ENCODE measurements at regions not wholly inside any gene's neighbourhood (a gene's known extent, or its start where the extent isn't known, plus 50 kb on each side); places are given as distances from the start of the nearest gene placed in this dataset.

GRCh38 chr13:76725211-76725610 is 161.0 kb downstream of the KCTD12 start:
- H3K27me3 ChIP-seq (ENCODE audit: control insufficient read depth, insufficient read depth, low read length) = no peaks in the 10 kb centered on the region
- CTCF ChIA-PET = no interaction called here
- H3K4me1 ChIP-seq (ENCODE audit: control insufficient read depth, insufficient read depth, low read length) = no peaks in the 10 kb centered on the region
- DNase-seq (ENCODE audit: low read depth, low spot score) (no peak), ATAC-seq (no peak)
- H3K4me3 ChIP-seq (ENCODE audit: low read depth in 2 of 2, low read length in 2 of 2) = no peak overlapping the region
- in situ Hi-C loops (cut with HindIII; ENCODE audit: low pct_unique_long_range_greater_than_20kb, low sequenced_read_pairs) (no loop called here), intact Hi-C loops (cut with micrococcal nuclease; ENCODE audit: unreplicated experiment) (no loop called here)
- H3K9me3 ChIP-seq (ENCODE audit: control insufficient read depth, insufficient read depth, low read depth, low read length) = no peaks in the 10 kb centered on the region
- H3K27ac ChIP-seq (ENCODE audit: low read length) = no peak overlapping the region
- TF ChIP-seq, protein P1, sequence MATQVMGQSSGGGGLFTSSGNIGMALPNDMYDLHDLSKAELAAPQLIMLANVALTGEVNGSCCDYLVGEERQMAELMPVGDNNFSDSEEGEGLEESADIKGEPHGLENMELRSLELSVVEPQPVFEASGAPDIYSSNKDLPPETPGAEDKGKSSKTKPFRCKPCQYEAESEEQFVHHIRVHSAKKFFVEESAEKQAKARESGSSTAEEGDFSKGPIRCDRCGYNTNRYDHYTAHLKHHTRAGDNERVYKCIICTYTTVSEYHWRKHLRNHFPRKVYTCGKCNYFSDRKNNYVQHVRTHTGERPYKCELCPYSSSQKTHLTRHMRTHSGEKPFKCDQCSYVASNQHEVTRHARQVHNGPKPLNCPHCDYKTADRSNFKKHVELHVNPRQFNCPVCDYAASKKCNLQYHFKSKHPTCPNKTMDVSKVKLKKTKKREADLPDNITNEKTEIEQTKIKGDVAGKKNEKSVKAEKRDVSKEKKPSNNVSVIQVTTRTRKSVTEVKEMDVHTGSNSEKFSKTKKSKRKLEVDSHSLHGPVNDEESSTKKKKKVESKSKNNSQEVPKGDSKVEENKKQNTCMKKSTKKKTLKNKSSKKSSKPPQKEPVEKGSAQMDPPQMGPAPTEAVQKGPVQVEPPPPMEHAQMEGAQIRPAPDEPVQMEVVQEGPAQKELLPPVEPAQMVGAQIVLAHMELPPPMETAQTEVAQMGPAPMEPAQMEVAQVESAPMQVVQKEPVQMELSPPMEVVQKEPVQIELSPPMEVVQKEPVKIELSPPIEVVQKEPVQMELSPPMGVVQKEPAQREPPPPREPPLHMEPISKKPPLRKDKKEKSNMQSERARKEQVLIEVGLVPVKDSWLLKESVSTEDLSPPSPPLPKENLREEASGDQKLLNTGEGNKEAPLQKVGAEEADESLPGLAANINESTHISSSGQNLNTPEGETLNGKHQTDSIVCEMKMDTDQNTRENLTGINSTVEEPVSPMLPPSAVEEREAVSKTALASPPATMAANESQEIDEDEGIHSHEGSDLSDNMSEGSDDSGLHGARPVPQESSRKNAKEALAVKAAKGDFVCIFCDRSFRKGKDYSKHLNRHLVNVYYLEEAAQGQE (IDR thresholded peaks at IDR 0.05; ENCODE audit: insufficient read depth in 1 of 2, low read depth in 2 of 2, low read length in 1 of 2) = no peak
- TF ChIP-seq SIN3A (IDR thresholded peaks at IDR 0.05; ENCODE audit: borderline replicate concordance, insufficient read depth, low read depth, low read length) = no peak
- no peak for TF ChIP-seq POLR2AphosphoS5 (IDR thresholded peaks at IDR 0.05; ENCODE audit: low read depth, low read length)
- no peak for TF ChIP-seq TCF7L2 (IDR thresholded peaks at IDR 0.05; ENCODE audit: low read depth, low read length)
- no peak for TF ChIP-seq CTCF (IDR thresholded peaks at IDR 0.05)
- H3K36me3 ChIP-seq (ENCODE audit: control insufficient read depth, insufficient read depth, low read length) = no peaks in the 10 kb centered on the region
- POLR2A ChIA-PET = no interaction called here
- no TSS peak for BruUV-seq (replicated peaks)

DNA sequence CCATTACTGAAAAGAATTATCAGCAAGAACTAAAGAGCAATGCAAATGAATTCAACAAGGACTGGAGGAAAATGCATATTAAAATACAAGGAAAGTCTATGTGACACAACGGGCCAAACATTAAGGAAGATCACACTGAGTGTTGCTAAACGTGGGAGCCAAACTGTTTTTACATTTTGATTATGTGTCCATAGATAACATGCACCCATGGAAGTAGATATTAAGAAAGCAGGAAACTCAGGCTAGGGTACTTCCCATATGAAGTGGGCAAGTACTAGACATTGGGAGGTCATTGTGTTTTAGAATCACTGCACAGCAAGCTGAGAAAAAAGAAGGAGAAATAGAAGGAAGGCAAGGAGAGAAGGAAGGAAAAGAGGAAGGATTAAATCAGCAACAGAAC is 161.8 kb downstream of the KCTD12 start:
- POLR2A ChIA-PET = no interaction called here
- H3K4me3 ChIP-seq (ENCODE audit: low read depth in 2 of 2, low read length in 2 of 2) = no peak overlapping the region
- H3K36me3 ChIP-seq (ENCODE audit: control insufficient read depth, insufficient read depth, low read length) = no peaks in the 10 kb centered on the region
- intact Hi-C loops (cut with micrococcal nuclease; ENCODE audit: unreplicated experiment) = no loop called here
- in situ Hi-C loops (cut with HindIII; ENCODE audit: low pct_unique_long_range_greater_than_20kb, low sequenced_read_pairs) = no loop called here
- no peaks in the 10 kb centered on the region for H3K9me3 ChIP-seq (ENCODE audit: control insufficient read depth, insufficient read depth, low read depth, low read length)
- H3K27me3 ChIP-seq (ENCODE audit: control insufficient read depth, insufficient read depth, low read length) = no peaks in the 10 kb centered on the region
- BruUV-seq (replicated peaks) = no TSS peak
- H3K27ac ChIP-seq (ENCODE audit: low read length) = no peak overlapping the region
- H3K4me1 ChIP-seq (ENCODE audit: control insufficient read depth, insufficient read depth, low read length) = no peaks in the 10 kb centered on the region
- no peak for DNase-seq (ENCODE audit: low read depth, low spot score)
- no peak for ATAC-seq
- TF ChIP-seq, protein P1 (IDR thresholded peaks at IDR 0.05; ENCODE audit: insufficient read depth in 1 of 2, low read depth in 2 of 2, low read length in 1 of 2) = no peak
- TF ChIP-seq CTCF (IDR thresholded peaks at IDR 0.05) = no peak
- no peak for TF ChIP-seq SIN3A (IDR thresholded peaks at IDR 0.05; ENCODE audit: borderline replicate concordance, insufficient read depth, low read depth, low read length)
- TF ChIP-seq POLR2AphosphoS5 (IDR thresholded peaks at IDR 0.05; ENCODE audit: low read depth, low read length) = no peak
- no peak for TF ChIP-seq TCF7L2 (IDR thresholded peaks at IDR 0.05; ENCODE audit: low read depth, low read length)
- CTCF ChIA-PET = no interaction called here

All from Panc1 (cell line).